Stimulated activated CD4-positive, alpha-beta T cell treated with anti-CD3 and anti-CD28 coated beads, Interleukin-4, amount 100 ng/mL, for 1 hour (primary cell): ENCODE measurements at regions not wholly inside any gene's neighbourhood (a gene's known extent, or its start where the extent isn't known, plus 50 kb on each side); places are given as distances from the start of the nearest gene placed in this dataset.
"Not testable (repeated sequence)": the region's sequence is repeated elsewhere in the genome, so short reads cannot be mapped to it uniquely, and the experiment has no call there.

Source experiments
- DNase-seq: peaks from one replicate; pipeline ENCODE4 v3.0.0-alpha.2; 2020

DNA sequence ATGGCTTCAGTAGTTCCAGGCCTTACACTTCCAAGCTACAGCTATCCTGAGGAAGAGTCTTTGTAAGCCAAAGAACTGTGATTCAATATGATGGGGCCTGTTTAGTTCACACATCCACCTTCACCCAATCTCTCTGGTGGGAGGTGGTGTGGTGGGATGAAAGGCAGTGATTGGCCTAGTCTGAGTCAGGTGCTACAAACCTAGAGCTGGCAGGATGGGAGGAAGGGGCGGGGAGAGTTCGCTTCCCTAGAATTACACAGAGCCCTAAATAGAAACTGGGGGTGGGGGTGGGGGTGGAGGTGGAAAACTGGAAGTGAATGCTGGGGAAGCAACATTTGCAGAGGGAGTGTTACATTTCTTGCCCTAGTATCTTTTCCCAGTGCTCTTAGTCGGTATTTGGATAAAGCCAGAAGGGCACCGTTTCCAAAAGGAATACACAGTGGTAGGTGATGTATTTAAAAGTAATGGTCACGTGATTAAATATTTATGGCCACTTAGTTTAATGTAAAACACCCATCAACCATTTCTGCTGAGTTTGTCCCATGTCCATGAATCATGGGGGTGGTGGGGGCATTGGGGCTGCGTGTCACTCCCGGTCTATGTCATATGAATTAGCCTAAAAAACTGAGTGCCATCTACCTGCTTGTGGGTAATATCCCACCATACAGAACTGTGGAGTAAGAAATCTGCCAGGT, 247.6 kb upstream of the PROK2 start:
- DNase-seq: no peak

DNA sequence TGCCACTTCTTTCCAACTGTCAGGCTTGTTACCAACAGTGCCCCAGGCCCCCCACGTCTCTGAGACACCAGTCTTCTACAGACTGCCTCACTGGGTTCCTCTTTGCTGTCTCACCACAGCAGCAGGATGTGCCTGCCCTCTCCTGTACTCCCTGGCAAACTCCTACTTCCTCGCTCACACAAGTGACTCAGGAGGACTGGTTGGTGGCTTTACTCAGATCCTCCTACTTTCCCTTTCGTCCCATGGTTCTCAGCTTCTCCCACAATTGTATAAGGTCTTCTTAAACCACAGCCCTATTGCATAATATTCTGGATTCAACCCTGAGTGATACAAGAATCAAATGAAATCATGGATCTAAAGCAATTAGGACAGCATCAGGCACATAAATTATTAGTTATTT, 246.6 kb upstream of the PROK2 start:
- DNase-seq: no peak

DNA sequence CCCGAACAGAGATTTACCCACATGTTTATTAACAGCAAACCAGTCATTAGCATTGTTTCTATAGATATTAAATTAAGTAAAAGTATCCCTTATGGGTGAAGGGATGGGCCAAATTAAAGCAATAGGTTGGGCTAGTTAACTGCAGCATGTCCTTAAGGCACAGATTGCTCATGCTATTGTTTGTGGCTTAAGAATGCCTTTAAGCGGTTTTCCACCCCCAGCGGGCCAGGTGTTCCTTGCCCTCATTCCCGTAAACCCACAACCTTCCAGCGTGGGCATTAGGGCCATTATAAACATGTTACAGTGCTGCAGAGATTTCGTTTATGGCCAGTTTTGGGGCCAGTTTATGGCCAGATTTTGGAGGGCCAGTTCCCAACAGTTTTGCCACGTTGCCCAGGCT, 245.3 kb upstream of the PROK2 start:
- DNase-seq: not testable (repeated sequence)

DNA sequence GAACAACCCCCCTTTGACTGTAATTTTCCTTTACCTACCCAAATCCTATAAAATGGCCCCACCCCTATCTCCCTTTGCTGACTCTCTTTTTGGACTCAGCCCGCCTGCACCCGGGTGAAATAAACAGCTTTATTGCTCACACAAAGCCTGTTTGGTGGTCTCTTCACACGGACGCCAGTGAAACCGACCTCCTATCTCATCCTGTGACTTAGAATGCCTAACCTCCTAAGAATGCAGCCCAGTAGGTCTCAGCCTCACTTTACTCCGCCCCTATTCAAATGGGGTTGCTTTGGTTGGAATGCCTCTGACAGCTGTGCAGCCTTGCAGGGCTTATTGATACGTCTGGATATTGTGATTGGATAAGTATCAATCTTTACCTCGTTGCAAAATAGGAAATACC, 243.8 kb upstream of the PROK2 start:
- DNase-seq: not testable (repeated sequence)

DNA sequence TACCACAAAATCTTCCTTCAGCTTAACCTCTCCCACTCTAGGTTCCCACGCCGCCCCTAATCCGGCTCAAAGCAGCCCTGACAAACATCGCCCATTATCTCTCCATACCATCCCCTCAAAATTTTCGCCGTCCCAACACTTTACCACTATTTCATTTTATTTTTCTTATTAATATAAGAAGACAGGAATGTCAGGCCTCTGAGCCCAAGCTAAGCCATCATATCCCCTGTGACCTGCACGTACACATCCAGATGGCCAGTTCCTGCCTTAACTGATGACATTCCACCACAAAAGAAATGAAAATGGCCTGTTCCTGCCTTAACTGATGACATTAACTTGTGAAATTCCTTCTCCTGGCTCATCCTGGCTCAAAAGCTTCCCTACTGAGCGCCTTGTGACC, 243.4 kb upstream of the PROK2 start:
- not testable (repeated sequence) for DNase-seq

DNA sequence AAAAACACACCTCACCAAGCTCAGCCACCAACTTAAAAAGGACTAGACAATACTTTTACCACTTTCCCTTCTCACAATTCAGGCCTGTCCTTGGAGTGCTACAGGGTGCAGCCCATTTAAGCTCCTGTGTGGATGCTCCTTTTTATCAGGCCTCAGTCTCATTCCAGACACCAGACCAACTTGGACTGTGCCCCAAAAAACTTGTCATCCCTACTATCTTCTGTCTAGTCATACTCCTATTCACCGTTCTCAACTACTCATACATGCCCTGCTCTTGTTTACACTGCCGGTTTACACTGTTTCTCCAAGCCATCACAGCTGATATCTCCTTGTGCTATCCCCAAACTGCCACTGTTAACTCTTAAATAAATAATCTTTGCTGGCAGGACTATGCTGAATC, 242.8 kb upstream of the PROK2 start:
- DNase-seq: not testable (repeated sequence)

DNA sequence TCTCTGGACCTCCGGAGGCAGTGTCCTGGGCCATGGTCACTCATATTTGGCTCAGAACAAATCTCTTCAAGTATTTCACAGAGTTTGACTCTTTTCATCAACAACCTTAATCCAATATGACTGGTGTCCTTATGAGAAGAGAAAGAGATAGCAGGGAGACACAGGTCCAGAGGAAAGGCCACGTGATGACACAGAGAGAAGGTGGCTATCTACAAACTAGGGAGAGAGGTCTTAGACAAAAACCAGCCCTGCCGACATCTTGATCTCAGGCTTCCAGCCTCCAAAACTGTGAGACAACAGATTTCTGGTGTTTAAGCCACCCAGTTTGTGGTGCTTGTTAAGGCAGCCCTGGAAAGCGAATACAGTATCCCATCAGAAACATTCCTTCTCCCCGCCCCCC, 237.1 kb upstream of the PROK2 start:
- no peak for DNase-seq

DNA sequence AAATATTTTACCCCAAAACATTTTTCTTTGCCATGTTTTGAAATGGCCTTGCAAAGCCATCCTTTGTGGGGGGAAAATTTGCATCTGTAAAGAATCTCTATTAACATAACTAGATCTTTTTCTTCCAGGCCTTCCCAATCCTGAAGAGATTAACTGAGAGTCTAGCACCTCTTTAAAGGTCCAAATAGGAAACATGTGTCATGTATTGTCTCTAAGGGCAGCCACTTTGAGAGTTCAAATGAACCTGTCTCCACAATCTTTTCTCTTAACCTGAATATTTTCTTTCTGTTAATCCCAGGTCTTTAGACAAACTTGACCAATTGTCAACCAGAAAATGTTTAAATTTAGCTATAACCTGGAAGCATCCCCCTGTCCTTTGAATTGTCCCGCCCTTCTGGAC, 236.6 kb upstream of the PROK2 start:
- DNase-seq: no peak

DNA sequence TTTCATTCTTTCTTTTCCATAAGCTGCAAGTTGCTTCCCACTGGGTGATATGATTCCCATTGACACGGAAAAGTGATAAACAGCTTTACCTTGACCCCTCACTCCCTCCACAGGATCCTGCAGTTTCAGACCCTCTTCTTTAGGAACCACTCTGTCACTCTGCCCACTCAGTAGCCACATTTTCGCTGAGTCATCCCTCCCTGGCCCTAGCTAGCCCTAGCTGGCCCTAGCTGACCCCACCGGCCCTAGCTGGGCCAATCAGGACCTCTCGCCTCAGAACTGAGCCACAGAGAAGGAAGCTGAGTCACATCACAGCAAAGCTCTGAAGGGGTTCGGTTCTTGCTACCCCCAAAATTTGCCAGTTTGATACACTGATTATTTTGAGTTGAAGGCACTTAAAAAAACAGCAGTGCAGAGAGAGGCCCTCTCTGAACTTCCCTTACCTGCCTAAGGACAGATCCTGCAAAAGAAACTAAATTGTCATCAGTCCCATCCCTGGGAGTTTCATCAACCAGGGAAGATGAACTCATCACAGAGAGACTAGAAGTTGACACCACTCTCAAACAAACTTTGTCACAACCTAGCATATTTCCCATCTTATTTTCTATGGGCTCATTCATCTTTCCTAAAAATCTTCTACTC, 233.5 kb upstream of the PROK2 start:
- DNase-seq: no peak

DNA sequence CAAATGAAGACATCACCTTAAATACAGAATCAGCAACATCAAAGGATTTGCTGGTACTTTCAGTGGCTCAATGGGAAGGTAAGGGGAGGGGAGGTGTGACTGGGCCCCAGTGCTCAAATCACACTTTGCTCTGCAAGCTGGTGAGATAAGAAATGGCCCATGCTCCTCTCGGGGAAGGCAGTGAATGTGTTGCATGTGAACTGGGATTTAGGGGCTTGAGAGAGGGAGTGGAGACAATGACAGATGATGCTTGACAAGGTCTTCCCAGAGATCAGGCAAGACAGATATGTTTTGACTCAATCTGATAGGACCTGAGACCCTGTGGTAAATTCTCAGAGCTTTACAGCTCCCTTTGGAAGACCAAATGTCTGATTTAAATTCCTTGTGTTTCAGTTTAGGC, 233.0 kb upstream of the PROK2 start:
- DNase-seq: no peak

DNA sequence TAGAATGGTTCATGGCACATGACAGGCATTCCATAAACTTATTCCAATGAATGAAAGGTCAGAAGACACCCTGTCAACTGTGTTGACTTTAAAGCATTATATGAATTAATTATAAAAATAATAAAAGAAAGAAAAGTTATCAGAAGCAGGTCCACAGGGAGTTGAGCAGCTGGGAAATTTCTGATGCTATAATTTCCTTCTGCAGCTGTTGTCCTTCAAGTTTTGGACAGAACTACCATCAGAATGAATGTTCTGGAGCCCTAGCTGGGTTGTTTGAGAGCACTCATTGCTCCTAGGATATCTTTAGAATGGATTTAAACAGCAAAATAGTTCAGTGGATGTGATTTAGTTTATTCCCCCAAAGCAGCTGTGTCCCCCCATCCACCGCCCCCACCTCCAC, 232.4 kb upstream of the PROK2 start:
- DNase-seq: no peak

DNA sequence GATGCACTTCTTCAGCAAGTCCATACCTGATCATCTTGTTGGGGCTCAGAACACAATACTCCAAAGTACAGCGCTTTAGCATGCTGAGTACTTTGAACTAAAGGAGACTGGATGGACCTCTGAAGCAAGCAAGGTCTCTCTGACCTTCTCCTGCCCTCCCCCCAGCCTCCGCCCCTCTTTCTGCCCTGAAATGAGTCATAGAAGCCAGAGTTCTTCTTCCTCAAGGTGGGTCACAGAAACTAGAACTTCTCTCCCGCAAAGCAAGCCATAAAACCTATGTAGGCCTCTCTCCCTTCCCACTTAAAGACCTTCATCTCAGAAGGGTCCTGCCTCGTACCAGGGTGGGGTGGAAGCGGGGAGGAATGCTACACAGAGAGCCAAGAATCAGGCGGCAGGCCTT, 230.5 kb upstream of the PROK2 start:
- DNase-seq: no peak

DNA sequence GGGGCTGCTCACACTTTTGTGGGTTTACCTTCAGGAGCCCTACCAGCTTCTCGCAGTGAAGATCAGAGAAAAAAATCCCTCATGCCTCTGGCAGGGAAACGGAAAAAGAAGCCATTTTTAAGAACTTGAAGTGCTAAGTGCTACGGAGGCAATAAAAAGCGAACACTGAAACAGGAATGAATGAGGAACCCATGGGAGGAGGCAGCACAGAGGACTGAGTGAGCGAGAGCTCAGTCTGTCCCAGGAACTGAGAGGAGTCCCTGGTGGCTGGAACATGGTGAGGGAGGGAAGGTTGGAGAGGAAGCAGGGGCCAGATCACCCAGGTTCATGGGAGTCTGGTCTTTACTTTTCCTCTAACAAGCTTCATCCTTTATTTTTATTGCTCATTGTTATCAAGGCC, 228.1 kb upstream of the PROK2 start:
- DNase-seq: no peak

DNA sequence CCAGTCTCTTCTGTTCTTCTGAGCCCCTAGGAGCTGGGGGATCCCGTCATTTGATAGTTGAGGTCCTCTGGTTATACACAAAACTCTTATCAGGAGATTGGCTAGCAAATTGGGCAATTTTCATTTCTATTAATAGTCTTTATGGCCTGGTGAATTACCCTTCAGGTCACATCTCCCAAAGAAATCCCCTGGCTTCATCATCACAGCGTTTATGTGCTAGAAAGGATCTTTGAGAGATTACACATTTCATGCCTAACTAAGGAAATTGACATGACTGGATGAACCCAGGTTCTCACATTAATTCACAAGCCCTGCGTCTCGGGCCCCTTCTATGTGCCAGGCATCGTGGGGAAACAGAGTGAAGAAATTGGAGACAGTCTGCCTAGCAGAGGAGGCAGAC, 227.4 kb upstream of the PROK2 start:
- no peak for DNase-seq

DNA sequence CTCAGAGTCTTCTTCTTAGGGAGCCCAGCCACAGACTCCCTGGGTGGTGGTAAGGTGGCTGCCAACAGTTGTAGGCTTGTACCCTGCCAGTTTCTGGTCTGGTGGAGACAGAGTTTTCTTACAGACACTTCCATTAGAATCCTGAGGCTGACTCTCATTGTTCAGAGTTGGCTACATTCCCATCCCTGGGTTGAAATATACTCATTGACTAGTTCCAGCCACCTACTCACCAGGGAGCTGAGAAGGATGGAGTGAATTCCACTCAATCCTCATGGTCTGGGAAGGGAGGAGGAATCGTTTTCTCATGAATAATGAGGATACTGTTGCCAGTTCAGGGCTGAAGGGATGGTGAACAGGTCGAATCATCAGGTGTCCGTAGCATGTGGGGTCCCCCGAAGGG, 226.5 kb upstream of the PROK2 start:
- DNase-seq: no peak

DNA sequence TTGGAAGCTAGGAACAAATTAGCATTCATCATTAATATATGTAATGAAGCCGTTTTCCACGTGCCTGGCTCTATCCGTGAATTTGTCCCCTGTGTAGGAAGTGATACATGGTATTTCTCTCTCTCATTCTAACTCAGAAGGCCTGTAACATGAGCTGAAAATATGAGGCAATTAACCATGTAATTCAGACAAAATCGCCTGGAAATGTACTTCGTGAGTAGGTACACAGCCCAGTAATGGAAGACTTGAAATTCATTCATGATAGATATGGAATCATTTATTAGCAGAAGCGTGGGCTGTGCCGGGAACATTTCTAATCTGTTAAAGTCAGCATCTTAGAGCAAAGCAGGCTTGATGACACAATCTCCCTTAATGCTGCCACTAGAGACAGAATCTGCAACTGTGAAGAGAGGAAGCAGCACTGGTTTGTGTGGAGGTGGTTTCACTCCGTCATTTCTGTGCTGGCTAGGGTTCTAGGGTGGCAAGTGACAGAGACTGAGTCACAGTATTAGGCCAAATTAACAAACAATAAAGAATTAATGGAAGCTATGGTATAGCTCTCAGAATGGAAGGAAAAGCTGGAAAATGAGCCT, 225.0 kb upstream of the PROK2 start:
- DNase-seq: no peak

DNA sequence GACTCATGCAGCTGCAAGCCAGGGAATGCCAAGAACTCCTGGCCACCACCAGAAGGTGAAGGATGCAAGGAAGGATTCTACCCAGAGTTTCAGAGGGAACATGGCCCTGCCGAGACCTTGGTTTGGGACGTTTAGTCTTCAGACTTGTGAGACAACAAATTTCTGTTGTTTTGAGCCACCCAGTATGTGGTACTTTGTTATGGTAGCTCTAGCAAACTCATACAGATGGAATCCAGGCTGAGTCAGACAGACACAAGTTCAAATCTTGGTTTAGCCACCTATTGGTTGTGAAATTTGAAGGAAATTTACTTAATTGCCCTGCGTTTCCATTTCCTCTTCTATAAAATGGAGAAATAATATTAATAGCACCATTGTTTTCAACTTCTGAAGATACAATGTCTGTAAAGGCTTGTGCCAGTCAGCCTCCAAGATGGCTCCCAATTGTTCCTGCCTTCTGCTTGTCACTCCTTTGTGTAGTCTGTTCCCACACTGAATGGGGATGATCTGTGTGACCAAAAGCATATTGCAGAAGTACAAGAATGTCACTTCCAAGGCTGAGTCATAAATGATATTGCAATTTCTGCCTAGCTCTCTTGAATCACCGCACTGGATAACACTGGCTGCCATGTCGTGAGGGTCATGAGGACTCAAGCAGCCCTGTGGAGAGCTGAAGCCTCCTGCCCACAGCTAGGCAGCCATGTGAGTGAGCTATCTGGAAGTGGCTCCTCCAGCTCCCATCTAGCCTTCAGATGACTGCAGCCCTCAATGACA, 223.5 kb upstream of the PROK2 start:
- no peak for DNase-seq

DNA sequence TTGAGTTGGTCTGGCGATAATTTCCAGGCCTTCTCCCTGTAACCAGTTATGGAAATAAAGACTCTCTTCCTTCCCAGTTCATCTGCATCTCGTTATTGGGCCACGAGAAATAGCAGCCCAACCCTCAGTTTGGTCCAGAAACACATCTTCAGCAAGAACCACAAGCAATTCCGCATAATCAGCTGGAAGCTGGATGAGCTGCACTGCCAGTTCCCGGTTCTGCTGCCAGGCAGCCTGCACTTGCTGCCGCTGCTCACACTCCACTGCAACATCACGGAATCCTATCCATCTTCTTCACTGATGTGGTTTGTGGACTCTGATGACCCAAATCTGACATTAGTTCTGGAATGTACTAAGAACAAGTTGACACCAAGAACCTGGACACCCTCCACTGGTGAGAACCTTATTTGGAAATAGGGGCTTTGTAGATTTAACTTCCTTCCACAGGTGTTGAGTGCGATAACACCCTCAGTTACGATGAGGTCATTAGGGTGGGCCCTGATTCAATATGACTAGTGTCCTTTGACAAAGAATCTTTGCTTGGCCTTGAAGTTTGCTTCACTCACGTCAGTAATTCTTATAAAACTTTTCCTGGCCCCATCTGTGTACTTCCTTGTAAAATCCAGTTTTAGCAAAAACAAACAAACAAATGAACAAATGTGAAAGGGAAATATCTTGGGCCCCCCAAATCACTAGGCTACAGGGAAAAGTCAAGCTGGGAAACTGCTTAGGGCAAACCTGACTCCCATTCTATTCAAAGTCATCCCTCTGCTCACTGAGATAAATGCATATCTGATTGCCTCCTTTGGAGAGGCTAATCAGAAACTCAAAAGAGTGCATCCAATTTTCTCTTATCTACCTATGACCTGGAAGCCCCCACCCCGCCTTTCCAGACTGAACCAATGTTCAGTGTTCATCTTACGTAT, 221.9 kb upstream of the PROK2 start:
- DNase-seq: no peak

DNA sequence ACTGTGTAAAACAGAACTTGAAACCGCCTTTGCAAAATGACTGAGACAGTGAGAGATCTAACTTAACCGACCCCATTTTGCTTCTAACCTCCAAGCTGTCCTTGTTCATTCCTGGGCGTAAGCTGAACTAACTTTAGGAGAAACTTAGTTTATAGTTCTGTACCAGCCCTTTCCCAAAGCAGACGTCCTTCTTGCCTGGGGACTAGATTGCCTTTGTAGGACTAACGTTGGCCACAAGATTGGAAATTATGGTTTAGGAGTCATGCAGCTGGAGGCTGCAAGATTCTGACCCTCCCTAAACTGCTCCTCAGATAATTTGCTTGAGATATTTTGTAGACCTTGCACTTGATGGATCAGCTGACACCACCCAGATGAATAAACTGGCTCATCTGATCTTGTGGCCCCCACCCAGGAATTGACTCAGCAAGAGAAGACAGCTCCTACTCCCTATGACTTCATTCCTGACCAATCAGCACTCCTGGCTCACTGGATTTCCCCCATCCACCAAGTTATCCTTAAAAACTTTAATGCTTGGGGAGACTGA, 219.9 kb upstream of the PROK2 start:
- no peak for DNase-seq

DNA sequence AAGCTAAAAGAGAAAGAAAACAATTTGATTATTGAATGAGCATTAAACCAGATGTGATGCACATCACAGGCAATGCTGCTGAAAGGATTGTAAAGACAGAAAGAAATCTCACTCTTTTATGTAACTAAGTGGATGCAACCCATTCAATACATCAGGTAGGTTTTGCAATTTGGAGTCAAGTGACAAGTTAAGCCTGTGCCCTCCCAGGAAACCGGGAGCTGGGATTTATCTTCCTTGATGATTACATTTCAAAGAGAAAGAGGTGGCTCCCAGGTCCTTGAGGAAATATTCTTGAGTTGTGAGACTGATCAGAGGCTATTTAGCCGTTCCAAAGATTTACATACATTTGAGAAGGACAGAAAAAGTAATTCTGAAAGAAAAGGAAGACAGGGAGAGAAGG, 219.0 kb upstream of the PROK2 start:
- no peak for DNase-seq

DNA sequence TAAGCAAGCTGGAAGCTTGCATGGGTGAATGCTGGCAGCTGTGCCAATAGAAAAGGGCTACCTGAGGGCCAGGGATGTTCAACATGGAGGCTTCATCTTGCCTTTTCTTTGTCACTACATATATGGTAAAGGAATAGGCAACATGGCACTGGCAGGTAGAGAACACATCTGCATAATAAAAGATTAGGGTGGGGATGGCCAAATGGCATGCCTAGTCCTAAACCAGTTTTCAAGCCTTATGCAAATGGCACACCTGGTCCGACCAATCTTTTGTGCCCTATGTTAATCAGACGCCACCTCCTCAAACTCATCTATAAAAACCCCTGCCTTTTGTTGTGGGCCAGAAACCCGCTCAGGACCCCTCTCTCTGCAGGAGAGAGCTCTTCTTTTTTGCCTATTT, 216.8 kb upstream of the PROK2 start:
- no peak for DNase-seq

DNA sequence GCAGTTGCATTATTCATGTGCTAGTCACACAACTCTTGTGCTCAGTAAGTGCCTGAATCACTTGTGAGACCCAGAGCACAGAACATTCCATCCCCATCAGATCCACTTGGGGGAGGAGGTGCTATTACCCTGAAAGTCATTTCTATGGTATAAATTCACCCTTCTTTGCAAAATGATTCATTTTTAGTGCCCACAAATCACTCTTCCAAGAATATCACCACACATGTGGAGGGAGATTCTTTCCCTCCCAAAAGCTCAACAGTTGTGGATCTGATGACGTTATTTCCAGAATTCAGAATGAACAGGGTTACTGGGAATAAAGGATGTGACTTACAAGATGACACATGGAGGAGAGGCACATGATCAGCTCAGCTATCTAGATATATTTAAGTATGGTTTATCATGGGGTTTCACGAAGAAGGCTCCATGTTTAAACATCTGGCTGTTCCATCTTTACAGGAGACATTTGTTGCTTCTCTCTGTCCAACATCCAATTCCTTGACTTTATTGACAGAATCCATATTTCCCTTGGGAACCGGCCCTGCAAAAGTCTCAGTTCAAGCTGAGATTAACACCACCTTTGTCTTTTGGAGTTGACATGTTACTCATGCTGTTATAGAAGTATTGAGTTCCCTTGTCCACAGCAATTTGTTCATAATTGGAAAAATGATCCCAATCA, 214.2 kb upstream of the PROK2 start:
- DNase-seq: no peak
